22Rv1 (cell line): ENCODE measurements at regions not wholly inside any gene's neighbourhood (a gene's known extent, or its start where the extent isn't known, plus 50 kb on each side); places are given as distances from the start of the nearest gene placed in this dataset.
"Not testable (repeated sequence)": the region's sequence is repeated elsewhere in the genome, so short reads cannot be mapped to it uniquely, and the experiment has no call there.

Experiments used
- H3K27ac ChIP-seq: fragments of 450-650 bp; 2 replicates; pipeline ENCODE4 v1.5.1; 2017
- ZFX ChIP-seq: fragments of 450-650 bp; IDR thresholded peaks from 2 replicates; pipeline ENCODE4 v1.6.1; 2017; ENCODE audit warnings: antibody characterized with exemption, borderline replicate concordance
- TF ChIP-seq, protein P1 (sequence below): fragments of 450-650 bp; IDR thresholded peaks from 2 replicates; pipeline ENCODE4 v1.5.1; 2017; ENCODE audit warnings: mild to moderate bottlenecking

DNA sequence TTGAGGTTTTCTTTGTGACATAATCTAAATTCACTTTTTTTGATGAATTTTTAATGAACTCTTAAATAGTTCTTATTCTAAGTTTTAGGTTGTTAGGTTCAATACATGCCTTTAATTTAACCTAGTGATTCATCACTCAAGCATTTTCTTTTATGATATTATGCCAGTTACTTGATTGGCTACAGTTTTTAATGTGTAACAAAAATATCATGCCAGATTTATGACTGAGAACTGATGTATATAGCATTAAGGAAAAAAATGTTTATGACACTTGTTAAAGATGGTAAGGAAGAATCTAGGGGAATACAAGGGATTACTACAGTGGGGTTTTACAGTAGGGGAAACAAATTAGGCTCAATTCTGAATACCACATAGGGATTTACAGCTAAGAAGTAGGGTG lies 103.1 kb downstream of the VGLL3 start:
- H3K27ac ChIP-seq, result no peak overlapping the region
- TF ChIP-seq, protein P1, sequence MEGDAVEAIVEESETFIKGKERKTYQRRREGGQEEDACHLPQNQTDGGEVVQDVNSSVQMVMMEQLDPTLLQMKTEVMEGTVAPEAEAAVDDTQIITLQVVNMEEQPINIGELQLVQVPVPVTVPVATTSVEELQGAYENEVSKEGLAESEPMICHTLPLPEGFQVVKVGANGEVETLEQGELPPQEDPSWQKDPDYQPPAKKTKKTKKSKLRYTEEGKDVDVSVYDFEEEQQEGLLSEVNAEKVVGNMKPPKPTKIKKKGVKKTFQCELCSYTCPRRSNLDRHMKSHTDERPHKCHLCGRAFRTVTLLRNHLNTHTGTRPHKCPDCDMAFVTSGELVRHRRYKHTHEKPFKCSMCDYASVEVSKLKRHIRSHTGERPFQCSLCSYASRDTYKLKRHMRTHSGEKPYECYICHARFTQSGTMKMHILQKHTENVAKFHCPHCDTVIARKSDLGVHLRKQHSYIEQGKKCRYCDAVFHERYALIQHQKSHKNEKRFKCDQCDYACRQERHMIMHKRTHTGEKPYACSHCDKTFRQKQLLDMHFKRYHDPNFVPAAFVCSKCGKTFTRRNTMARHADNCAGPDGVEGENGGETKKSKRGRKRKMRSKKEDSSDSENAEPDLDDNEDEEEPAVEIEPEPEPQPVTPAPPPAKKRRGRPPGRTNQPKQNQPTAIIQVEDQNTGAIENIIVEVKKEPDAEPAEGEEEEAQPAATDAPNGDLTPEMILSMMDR, result no peak
- no peak for TF ChIP-seq ZFX

DNA sequence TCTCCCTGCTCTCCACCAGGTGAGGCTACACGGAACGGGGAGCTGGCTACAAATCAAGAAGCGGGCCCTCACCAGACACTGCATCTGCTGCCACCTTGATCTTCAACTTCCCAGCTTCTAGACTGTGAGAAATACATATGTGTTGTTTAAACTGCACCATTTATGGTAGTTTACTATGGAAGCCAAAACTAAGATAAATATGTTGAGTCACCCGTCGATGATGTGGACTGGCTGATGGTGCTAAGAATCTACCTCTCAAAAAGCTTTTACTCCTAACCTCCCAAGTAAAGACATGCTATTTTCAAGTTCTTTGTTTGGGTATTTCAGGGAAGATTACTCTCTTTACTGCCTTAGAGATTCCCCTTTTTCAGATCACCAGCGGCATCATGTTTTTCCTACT lies 110.9 kb downstream of the VGLL3 start:
- no peak overlapping the region for H3K27ac ChIP-seq
- no peak for TF ChIP-seq ZFX
- TF ChIP-seq, protein P1, result no peak

DNA sequence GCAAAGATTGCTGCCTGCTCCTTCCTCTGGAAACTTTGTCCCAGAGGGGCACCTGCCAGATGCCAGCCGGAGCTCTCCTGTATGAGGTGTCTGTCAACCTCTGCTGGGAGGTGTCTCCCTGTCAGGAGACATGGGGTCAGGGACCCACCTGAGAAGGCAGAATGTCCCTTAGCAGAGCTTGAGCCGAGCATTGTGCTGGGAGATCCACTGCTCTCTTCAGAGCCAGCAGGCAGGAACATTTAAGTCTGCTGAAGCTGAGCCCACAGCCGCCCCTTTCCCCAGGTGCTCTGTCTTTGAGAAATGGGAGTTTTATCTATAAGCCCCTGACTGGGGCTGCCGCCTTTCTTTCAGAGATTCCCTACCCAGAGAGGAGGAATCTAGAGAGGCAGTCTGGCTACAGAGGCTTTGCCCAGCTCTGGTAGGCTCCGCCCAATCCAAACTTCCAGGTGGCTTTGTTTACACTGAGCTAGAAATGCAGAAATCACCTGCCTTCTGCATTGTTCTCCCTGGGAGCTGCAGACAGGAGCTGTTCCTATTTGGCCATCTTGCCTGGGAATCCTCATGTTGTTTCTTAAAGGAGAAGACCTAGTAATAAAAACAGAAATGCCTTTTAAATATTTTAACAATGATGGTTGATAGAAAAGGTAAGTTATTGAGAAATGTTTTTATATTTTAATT lies 114.3 kb downstream of the VGLL3 start:
- H3K27ac ChIP-seq, result not testable (repeated sequence)

DNA sequence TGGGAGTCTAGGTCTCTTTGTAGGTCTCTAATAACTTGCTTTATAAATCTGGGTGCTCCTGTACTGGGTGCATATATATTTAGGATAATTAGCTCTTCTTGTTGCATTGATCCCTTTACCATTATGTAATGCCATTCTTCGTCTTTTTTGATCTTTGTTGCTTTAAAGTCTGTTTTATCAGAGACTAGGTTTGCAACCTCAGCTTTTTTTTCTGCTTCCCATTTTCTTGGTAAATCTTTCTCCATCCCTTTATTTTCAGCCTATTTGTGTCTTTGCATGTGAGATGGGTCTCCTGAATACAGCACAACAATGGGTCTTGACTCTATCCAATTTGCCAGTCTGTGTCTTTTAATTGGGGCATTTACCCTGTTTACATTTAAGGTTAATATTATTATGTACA lies 116.2 kb downstream of the VGLL3 start:
- not testable (repeated sequence) for H3K27ac ChIP-seq

DNA sequence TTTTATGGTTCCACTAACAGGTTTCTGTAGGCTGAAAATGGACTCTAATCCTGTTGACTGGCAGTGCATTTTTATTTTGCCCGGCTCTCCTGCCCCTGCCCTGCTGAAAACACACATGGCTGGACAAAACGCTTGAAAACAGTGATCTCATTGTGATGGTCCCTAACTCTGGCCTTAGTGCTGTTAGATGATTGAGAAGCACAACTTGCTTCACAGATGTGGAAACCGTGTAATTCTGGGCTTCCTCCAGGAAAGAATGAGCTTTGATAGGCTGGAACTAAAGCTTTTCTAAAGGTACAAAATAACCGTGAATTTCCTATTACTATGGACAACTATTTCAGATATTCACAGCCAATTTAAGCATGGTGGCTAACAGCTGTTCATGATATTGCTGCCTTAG lies 121.4 kb downstream of the VGLL3 start:
- no peak for TF ChIP-seq ZFX
- TF ChIP-seq, protein P1, result no peak

DNA sequence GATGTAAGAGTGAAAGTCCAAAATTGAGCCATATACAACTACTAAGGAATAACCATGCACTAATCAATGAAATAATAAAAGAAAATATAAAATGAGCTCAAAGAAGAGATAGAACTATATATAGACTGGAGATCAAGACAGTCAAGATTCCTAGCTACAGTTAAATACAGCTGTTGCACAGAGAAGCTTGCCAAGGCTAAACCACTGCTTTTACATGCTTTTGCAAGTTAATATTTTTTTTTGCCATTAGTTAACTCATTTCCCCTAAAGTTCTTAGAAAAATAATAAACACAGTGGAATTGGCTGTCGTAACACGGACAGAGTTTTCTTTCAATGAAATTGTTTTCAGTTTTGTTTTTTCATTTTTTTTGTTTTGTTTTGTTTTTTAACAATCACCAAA lies 123.0 kb downstream of the VGLL3 start:
- no peak for TF ChIP-seq ZFX
- TF ChIP-seq, protein P1, result no peak

More for the DNA sequence above, 121.4 kb downstream of the VGLL3 start:
- no peak overlapping the region for H3K27ac ChIP-seq

DNA sequence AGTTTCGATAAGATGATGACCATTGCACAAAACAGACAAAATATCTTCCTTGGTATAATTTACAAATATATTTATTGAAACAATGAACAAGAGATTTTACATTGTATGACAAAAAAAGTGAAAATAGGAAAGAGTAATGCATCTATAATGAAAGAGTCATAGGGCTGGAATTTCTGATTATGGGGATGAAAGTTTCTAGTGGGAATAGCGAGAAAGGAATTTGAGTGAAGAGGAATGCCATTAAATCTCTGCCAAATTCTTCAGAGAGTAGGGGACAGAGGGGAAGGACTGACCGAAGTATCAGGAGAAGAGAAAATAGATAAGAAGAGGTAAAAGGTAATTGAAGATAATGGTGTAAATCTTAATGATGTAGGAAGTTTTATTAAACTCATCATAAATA lies 125.4 kb downstream of the VGLL3 start:
- no peak overlapping the region for H3K27ac ChIP-seq
- TF ChIP-seq, protein P1, result no peak
- TF ChIP-seq ZFX, result no peak

More for the DNA sequence above, 123.0 kb downstream of the VGLL3 start:
- H3K27ac ChIP-seq, result no peak overlapping the region

DNA sequence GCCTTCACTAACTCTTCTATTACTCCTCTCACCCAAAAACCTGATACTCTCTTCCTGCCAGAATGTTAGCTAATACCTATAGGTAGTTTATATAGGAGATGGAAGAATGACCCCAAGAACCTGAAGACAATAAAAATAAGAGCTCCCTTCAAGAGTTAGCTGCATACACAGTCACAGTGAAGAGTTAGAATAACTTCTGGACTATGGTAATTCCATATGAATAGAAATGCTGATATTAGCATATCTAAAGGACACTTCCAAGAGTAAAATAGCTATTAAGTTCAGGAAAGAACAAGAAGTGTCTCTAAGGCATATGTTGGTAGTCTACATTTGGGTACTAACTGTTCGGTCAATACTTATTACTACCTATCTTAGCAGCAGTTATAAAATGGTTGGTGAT lies 134.2 kb downstream of the VGLL3 start:
- no peak for TF ChIP-seq ZFX
- no peak overlapping the region for H3K27ac ChIP-seq

DNA sequence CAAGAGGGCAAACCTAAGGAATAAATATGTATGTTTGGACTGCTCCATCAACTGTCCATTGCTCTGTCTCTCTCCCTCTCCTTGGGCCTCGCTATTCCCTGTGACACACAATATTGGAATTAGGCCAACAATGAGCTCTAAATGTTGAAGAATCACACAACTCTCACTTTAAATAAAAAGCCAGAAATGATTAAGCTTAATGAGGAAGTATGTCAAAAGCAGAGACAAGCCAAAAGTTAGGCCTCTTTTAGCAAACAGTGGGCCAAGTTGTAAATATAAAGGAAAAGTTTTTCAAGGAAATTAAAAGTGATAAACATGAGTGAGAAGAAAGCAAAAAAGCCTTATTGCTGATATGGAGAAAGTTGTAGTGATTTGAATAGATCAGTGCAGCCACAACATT lies 141.0 kb downstream of the VGLL3 start:
- TF ChIP-seq, protein P1, result no peak
- no peak for TF ChIP-seq ZFX
- no peak overlapping the region for H3K27ac ChIP-seq
